Breast epithelium (tissue), 4 donors: ENCODE measurements at regions not wholly inside any gene's neighbourhood (a gene's known extent, or its start where the extent isn't known, plus 50 kb on each side); places are given as distances from the start of the nearest gene placed in this dataset.

Experiments
- DNase-seq, 2 donors: peaks; one replicate each; pipeline ENCODE4 v3.0.0-alpha.2; 2019; ENCODE audit warnings: low spot score in 2 of 2
- H3K27ac ChIP-seq, 2 donors: fragments of 200-600 bp; sonication (generic) in 1 of 2; one replicate each; pipeline ENCODE4 v1.5.1; 2016 to 2019; ENCODE audit warnings: mild to moderate bottlenecking in 1 of 2
- H3K27me3 ChIP-seq, 2 donors: fragments of 200-600 bp; sonication (generic) in 1 of 2; one replicate each; pipeline versions ENCODE4 v1.5.1 to v1.6.0; 2017 to 2019; ENCODE audit warnings: control low read depth in 1 of 2, mild to moderate bottlenecking in 1 of 2
- H3K36me3 ChIP-seq: fragments of 200-600 bp; one replicate; pipeline ENCODE4 v1.5.1; 2019
- H3K4me1 ChIP-seq, 2 donors: fragments of 200-600 bp; sonication (generic); one replicate each; pipeline ENCODE4 v1.5.1; 2016 to 2019; ENCODE audit warnings: control low read depth in 1 of 2
- H3K4me3 ChIP-seq, 3 donors: fragments of 200-600 bp; sonication (generic); 1 replicate in 2 of 3; 2 replicates in 1 of 3; pipeline ENCODE4 v1.5.1; 2016 to 2019; ENCODE audit warnings: mild to moderate bottlenecking in 3 of 3, moderate library complexity in 2 of 3
- H3K9me3 ChIP-seq, 2 donors: fragments of 200-600 bp; sonication (generic) in 1 of 2; one replicate each; pipeline ENCODE4 v1.5.1; 2016 to 2019; ENCODE audit warnings: control low read depth in 1 of 2
- POLR2A ChIP-seq: fragments of 450-650 bp; IDR thresholded peaks from one replicate; pipeline ENCODE4 v1.6.1; 2016; ENCODE audit warnings: antibody characterized with exemption, mild to moderate bottlenecking, moderate library complexity
- POLR2AphosphoS5 ChIP-seq, 3 donors: sonication (generic); formaldehyde crosslinking; IDR thresholded peaks; one replicate each; pipeline ENCODE4 v1.6.1; 2017; ENCODE audit warnings: antibody characterized with exemption in 3 of 3
- intact Hi-C: fragments of 100-400 bp; cut with DNase I; formaldehyde crosslinking; loops from one replicate; pipeline ENCODE4 v1.15.1; 2023; ENCODE audit warnings: low total_unique reads
- TF ChIP-seq, protein P1 (sequence below), 3 donors: fragments of 450-650 bp; IDR thresholded peaks; one replicate each; pipeline ENCODE4 v1.5.1; 2016 to 2017; ENCODE audit warnings: antibody characterized with exemption in 3 of 3, mild to moderate bottlenecking in 3 of 3, moderate library complexity in 3 of 3

GRCh38 chr3:25038271-25038670 is 389.8 kb upstream of the RARB start:
- TF ChIP-seq POLR2A (no peak), POLR2AphosphoS5 (IDR thresholded peaks at IDR 0.05) (no peak)
- TF ChIP-seq, protein P1, sequence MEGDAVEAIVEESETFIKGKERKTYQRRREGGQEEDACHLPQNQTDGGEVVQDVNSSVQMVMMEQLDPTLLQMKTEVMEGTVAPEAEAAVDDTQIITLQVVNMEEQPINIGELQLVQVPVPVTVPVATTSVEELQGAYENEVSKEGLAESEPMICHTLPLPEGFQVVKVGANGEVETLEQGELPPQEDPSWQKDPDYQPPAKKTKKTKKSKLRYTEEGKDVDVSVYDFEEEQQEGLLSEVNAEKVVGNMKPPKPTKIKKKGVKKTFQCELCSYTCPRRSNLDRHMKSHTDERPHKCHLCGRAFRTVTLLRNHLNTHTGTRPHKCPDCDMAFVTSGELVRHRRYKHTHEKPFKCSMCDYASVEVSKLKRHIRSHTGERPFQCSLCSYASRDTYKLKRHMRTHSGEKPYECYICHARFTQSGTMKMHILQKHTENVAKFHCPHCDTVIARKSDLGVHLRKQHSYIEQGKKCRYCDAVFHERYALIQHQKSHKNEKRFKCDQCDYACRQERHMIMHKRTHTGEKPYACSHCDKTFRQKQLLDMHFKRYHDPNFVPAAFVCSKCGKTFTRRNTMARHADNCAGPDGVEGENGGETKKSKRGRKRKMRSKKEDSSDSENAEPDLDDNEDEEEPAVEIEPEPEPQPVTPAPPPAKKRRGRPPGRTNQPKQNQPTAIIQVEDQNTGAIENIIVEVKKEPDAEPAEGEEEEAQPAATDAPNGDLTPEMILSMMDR (IDR thresholded peaks at IDR 0.05) = no peak
- intact Hi-C loops = no loop called here
- no peak overlapping the region for H3K27ac ChIP-seq
- no peak for DNase-seq
- no peak overlapping the region for H3K4me3 ChIP-seq
- peaks cover 3 to 9% of the 10 kb centered on the region in 2 donors for H3K4me1 ChIP-seq
- no peaks in the 10 kb centered on the region for H3K9me3 ChIP-seq
- no peaks in the 10 kb centered on the region for H3K27me3 ChIP-seq
- no peaks in the 10 kb centered on the region for H3K36me3 ChIP-seq

- intact Hi-C loops = no loop called here
- no peak for TF ChIP-seq POLR2A
- H3K4me1 ChIP-seq = peaks cover 3 to 9% of the 10 kb centered on the region in 2 donors
- H3K27me3 ChIP-seq = no peaks in the 10 kb centered on the region
- H3K4me3 ChIP-seq = no peak overlapping the region
- DNase-seq = no peak
- no peaks in the 10 kb centered on the region for H3K9me3 ChIP-seq
- no peaks in the 10 kb centered on the region for H3K36me3 ChIP-seq
- no peak overlapping the region for H3K27ac ChIP-seq
Observed at GRCh38 chr3:25038922-25039321, 389.1 kb upstream of the RARB start.

DNA sequence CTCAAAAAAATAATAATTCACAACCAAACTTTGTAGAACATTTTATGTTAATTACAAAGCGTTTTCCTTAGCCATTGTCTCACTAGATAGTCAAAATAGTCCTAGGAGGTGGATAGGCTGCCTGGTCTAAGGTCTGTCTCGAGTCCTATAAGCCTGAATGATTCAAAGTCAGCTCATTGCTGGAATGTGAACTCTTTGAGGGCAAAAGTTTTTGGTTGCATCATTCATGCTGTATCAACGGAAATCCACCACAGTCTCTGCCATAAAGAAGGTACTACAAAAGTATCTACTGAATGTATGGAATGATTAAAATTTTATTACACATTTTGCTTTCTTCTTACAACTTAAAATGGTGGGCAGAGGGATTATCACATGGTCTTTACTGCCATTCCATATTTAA is 387.3 kb upstream of the RARB start:
- Histone ChIP-seq H3K27ac (no peak overlapping the region), H3K9me3 (no peaks in the 10 kb centered on the region), H3K4me3 (no peak overlapping the region), H3K36me3 (no peaks in the 10 kb centered on the region), H3K4me1 (peaks cover 3 to 9% of the 10 kb centered on the region in 2 donors), H3K27me3 (no peaks in the 10 kb centered on the region)
- DNase-seq = no peak
- intact Hi-C loops = no loop called here
- TF ChIP-seq, protein P1 (IDR thresholded peaks at IDR 0.05) = no peak
- TF ChIP-seq POLR2A (no peak), POLR2AphosphoS5 (IDR thresholded peaks at IDR 0.05) (no peak)

- peaks cover 3 to 7% of the 10 kb centered on the region in 2 donors for H3K4me1 ChIP-seq
Observed at GRCh38 chr3:25041871-25042584, 386.0 kb upstream of the RARB start.

DNA sequence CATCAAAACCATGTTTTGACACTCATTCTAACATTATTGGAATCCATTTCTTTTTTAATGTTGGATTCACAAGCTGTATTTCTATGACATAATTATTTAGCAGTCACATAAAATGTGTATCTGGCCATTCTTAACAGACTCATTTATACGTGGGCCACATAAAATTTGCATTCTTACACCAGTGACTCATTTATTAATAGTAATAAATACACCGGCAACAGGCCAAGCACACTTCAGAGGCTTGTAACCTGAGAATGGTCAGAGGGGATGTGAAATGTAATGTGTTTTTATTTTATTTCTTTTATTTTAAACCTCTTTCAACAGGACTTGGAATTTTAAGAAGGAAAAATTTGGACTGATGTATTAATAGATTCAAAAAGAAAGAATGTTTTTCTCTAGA is 384.9 kb upstream of the RARB start:
- no peak for DNase-seq
- no peak overlapping the region for H3K4me3 ChIP-seq
- intact Hi-C loops = no loop called here
- H3K27ac ChIP-seq = no peak overlapping the region
- peaks cover 0 to 3% of the 10 kb centered on the region in 2 donors for H3K4me1 ChIP-seq
- no peaks in the 10 kb centered on the region for H3K27me3 ChIP-seq
- no peaks in the 10 kb centered on the region for H3K9me3 ChIP-seq
- no peaks in the 10 kb centered on the region for H3K36me3 ChIP-seq
- no peak for TF ChIP-seq POLR2AphosphoS5 (IDR thresholded peaks at IDR 0.05)
- TF ChIP-seq, protein P1 (IDR thresholded peaks at IDR 0.05) = no peak
- TF ChIP-seq POLR2A = no peak

More at GRCh38 chr3:25041871-25042584, 386.0 kb upstream of the RARB start:
- H3K9me3 ChIP-seq = no peaks in the 10 kb centered on the region
- no peak overlapping the region for H3K4me3 ChIP-seq
- intact Hi-C loops = no loop called here
- DNase-seq = no peak
- no peak for TF ChIP-seq POLR2A
- TF ChIP-seq, protein P1 (IDR thresholded peaks at IDR 0.05) = no peak
- TF ChIP-seq POLR2AphosphoS5 (IDR thresholded peaks at IDR 0.05) = no peak
- no peak overlapping the region for H3K27ac ChIP-seq
- H3K27me3 ChIP-seq = no peaks in the 10 kb centered on the region
- H3K36me3 ChIP-seq = no peaks in the 10 kb centered on the region
